ENCODE measurements at regions not wholly inside any gene's neighbourhood (a gene's known extent, or its start where the extent isn't known, plus 50 kb on each side); places are given as distances from the start of the nearest gene placed in this dataset.

DNA sequence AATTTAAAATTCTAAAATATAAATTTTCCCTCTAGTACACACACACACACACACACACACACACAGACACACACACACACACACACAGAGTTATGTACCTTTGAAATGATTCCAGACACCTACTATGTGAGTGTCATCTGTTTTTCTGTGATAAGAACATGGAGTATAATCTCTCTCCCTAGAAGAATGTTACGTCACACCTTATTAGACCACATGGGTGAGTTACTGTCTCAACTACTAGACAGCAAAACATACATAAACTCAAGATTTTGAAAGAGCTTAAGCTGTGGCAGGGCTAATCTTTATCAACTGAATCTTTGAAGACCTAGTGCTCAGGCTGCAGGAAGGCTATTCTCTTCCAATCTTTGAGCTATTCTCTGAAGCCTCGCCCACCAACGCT is 385.9 kb upstream of the BCHE start:
- Histone ChIP-seq H3K36me3 (ENCODE audit: control insufficient read depth, insufficient read depth, low read length) (no peaks in the 10 kb centered on the region), H3K4me1 (ENCODE audit: control insufficient read depth, insufficient read depth, low read length) (no peaks in the 10 kb centered on the region), H3K9ac (ENCODE audit: low read depth, low read length) (no peak overlapping the region)

GRCh38 chr3:166211451-166211850 is 374.2 kb upstream of the BCHE start:
- no peaks in the 10 kb centered on the region for H3K9me3 ChIP-seq (ENCODE audit: control insufficient read depth, insufficient read depth, low read length)
- no peak overlapping the region for H3K9ac ChIP-seq (ENCODE audit: low read depth, low read length)
- H3K4me3 ChIP-seq (ENCODE audit: low read depth, low read length) = no peak overlapping the region
- no peaks in the 10 kb centered on the region for H3K4me1 ChIP-seq (ENCODE audit: control insufficient read depth, insufficient read depth, low read length)
- H3K27me3 ChIP-seq (ENCODE audit: control insufficient read depth, insufficient read depth, low read length) = no peaks in the 10 kb centered on the region
- H3K36me3 ChIP-seq (ENCODE audit: control insufficient read depth, insufficient read depth, low read length) = no peaks in the 10 kb centered on the region

More for the DNA sequence above, 385.9 kb upstream of the BCHE start:
- no peak overlapping the region for H3K4me3 ChIP-seq (ENCODE audit: low read depth, low read length)
- H3K27me3 ChIP-seq (ENCODE audit: control insufficient read depth, insufficient read depth, low read length) = no peaks in the 10 kb centered on the region
- no peaks in the 10 kb centered on the region for H3K9me3 ChIP-seq (ENCODE audit: control insufficient read depth, insufficient read depth, low read length)

GRCh38 chr3:166209701-166210100 is 372.5 kb upstream of the BCHE start:
- no peak overlapping the region for H3K9ac ChIP-seq (ENCODE audit: low read depth, low read length)
- H3K4me3 ChIP-seq (ENCODE audit: low read depth, low read length) = no peak overlapping the region
- no peaks in the 10 kb centered on the region for H3K9me3 ChIP-seq (ENCODE audit: control insufficient read depth, insufficient read depth, low read length)
- no peaks in the 10 kb centered on the region for H3K4me1 ChIP-seq (ENCODE audit: control insufficient read depth, insufficient read depth, low read length)
- no peaks in the 10 kb centered on the region for H3K36me3 ChIP-seq (ENCODE audit: control insufficient read depth, insufficient read depth, low read length)
- H3K27me3 ChIP-seq (ENCODE audit: control insufficient read depth, insufficient read depth, low read length) = no peaks in the 10 kb centered on the region

DNA sequence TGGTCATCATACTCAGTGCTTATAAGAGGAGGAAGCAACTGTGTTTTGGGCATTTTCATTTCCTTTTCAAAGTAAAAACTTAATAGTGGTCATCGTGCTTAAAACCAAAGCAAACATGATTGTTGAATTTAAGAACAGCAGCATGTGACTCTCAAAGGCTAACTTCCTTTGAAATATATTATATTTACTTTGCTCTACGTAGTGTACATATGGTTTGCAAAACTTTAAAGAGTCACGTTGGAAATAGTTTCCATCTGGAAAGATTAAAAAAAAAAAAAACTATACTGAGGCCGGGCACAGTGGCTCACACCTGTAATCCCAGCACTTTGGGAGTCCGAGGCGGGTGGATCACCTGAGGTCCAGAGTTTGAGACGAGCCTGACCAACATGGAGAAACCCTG is 367.9 kb upstream of the BCHE start:
- Histone ChIP-seq H3K4me1 (ENCODE audit: control insufficient read depth, insufficient read depth, low read length) (no peaks in the 10 kb centered on the region), H3K27me3 (ENCODE audit: control insufficient read depth, insufficient read depth, low read length) (no peaks in the 10 kb centered on the region), H3K9ac (ENCODE audit: low read depth, low read length) (no peak overlapping the region), H3K4me3 (ENCODE audit: low read depth, low read length) (no peak overlapping the region), H3K9me3 (ENCODE audit: control insufficient read depth, insufficient read depth, low read length) (no peaks in the 10 kb centered on the region), H3K36me3 (ENCODE audit: control insufficient read depth, insufficient read depth, low read length) (no peaks in the 10 kb centered on the region)

- Histone ChIP-seq H3K9me3 (ENCODE audit: control insufficient read depth, insufficient read depth, low read length) (no peaks in the 10 kb centered on the region), H3K27me3 (ENCODE audit: control insufficient read depth, insufficient read depth, low read length) (no peaks in the 10 kb centered on the region), H3K4me3 (ENCODE audit: low read depth, low read length) (no peak overlapping the region), H3K4me1 (ENCODE audit: control insufficient read depth, insufficient read depth, low read length) (no peaks in the 10 kb centered on the region), H3K9ac (ENCODE audit: low read depth, low read length) (no peak overlapping the region), H3K36me3 (ENCODE audit: control insufficient read depth, insufficient read depth, low read length) (no peaks in the 10 kb centered on the region)
These were observed 364.3 kb upstream of the BCHE start for GRCh38 chr3:166201476-166201875.

GRCh38 chr3:166199491-166199890 is 362.3 kb upstream of the BCHE start:
- Histone ChIP-seq H3K4me3 (ENCODE audit: low read depth, low read length) (no peak overlapping the region), H3K27me3 (ENCODE audit: control insufficient read depth, insufficient read depth, low read length) (no peaks in the 10 kb centered on the region), H3K4me1 (ENCODE audit: control insufficient read depth, insufficient read depth, low read length) (no peaks in the 10 kb centered on the region), H3K9ac (ENCODE audit: low read depth, low read length) (no peak overlapping the region), H3K9me3 (ENCODE audit: control insufficient read depth, insufficient read depth, low read length) (no peaks in the 10 kb centered on the region), H3K36me3 (ENCODE audit: control insufficient read depth, insufficient read depth, low read length) (no peaks in the 10 kb centered on the region)

- no peaks in the 10 kb centered on the region for H3K9me3 ChIP-seq (ENCODE audit: control insufficient read depth, insufficient read depth, low read length)
- no peak overlapping the region for H3K9ac ChIP-seq (ENCODE audit: low read depth, low read length)
- H3K4me3 ChIP-seq (ENCODE audit: low read depth, low read length) = no peak overlapping the region
- no peaks in the 10 kb centered on the region for H3K4me1 ChIP-seq (ENCODE audit: control insufficient read depth, insufficient read depth, low read length)
- H3K36me3 ChIP-seq (ENCODE audit: control insufficient read depth, insufficient read depth, low read length) = no peaks in the 10 kb centered on the region
- no peaks in the 10 kb centered on the region for H3K27me3 ChIP-seq (ENCODE audit: control insufficient read depth, insufficient read depth, low read length)
These were observed 358.6 kb upstream of the BCHE start for GRCh38 chr3:166195808-166196207.

DNA sequence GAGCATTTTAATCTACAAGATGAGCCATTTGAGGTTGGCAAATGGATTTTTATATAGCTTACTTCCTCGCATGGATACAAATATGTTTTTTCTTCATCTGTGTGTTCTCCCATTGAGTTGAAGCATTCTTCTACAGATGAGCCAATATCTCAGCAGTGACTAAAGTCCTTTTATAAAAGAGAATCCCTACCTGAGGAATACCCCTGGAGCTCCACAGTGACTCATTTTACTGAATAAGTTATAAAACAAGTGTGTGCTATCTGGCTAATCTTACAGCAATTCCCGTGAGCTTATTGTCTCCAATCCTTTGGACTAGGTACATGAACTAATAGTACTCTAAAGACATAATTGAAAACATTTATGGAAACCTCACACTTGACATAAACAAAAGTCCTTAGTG is 354.2 kb upstream of the BCHE start:
- Histone ChIP-seq H3K9ac (ENCODE audit: low read depth, low read length) (no peak overlapping the region), H3K27me3 (ENCODE audit: control insufficient read depth, insufficient read depth, low read length) (no peaks in the 10 kb centered on the region), H3K36me3 (ENCODE audit: control insufficient read depth, insufficient read depth, low read length) (no peaks in the 10 kb centered on the region), H3K4me3 (ENCODE audit: low read depth, low read length) (no peak overlapping the region), H3K4me1 (ENCODE audit: control insufficient read depth, insufficient read depth, low read length) (peaks cover 3% of the 10 kb centered on the region), H3K9me3 (ENCODE audit: control insufficient read depth, insufficient read depth, low read length) (no peaks in the 10 kb centered on the region)

DNA sequence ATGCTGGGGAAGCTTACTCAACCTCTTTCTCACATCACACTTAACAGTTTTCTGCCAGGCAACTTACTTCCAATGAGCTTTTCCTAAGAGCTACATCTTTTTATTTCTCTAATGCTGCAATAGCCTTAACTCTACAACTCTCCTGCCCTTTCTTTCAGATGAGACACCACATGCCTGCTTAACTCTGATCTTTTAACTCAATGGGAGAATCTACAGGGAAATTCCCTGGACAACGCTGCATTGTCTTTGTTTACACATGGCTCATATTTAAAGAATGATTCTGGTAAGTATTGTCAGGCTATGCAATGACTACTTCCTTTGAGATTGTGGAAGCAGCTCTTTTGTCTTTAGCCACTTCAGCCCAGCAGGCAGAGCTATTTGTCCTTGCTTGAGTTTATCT is 353.1 kb upstream of the BCHE start:
- Histone ChIP-seq H3K4me3 (ENCODE audit: low read depth, low read length) (no peak overlapping the region), H3K27me3 (ENCODE audit: control insufficient read depth, insufficient read depth, low read length) (no peaks in the 10 kb centered on the region), H3K4me1 (ENCODE audit: control insufficient read depth, insufficient read depth, low read length) (peaks cover 3% of the 10 kb centered on the region), H3K36me3 (ENCODE audit: control insufficient read depth, insufficient read depth, low read length) (no peaks in the 10 kb centered on the region), H3K9me3 (ENCODE audit: control insufficient read depth, insufficient read depth, low read length) (no peaks in the 10 kb centered on the region), H3K9ac (ENCODE audit: low read depth, low read length) (no peak overlapping the region)

- Histone ChIP-seq H3K9ac (ENCODE audit: low read depth, low read length) (no peak overlapping the region), H3K9me3 (ENCODE audit: control insufficient read depth, insufficient read depth, low read length) (no peaks in the 10 kb centered on the region), H3K4me1 (ENCODE audit: control insufficient read depth, insufficient read depth, low read length) (peaks cover 3% of the 10 kb centered on the region), H3K27me3 (ENCODE audit: control insufficient read depth, insufficient read depth, low read length) (no peaks in the 10 kb centered on the region), H3K36me3 (ENCODE audit: control insufficient read depth, insufficient read depth, low read length) (no peaks in the 10 kb centered on the region), H3K4me3 (ENCODE audit: low read depth, low read length) (no peak overlapping the region)
These were observed 350.0 kb upstream of the BCHE start for GRCh38 chr3:166187237-166187636.

DNA sequence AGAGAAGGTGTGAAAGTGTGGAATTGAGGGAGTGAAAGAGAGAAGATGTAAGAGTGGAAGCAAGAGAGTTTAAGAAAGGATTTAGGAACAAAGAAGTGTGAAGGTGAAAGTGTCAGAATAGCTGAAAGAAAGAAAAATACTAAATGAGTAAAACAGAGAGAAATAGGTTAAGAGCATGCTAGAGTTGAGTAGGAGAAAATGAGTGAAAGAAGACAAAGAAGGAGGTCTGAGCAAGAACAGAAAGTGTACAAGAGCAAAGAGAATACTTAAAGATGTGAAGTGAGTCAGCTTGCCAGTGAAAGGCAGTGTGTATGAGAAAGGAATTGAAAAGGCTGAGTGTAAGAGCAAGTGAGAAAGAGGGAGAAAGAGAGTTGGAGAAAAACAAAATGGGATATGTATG is 348.8 kb upstream of the BCHE start:
- Histone ChIP-seq H3K4me1 (ENCODE audit: control insufficient read depth, insufficient read depth, low read length) (peaks cover 3% of the 10 kb centered on the region), H3K4me3 (ENCODE audit: low read depth, low read length) (no peak overlapping the region), H3K36me3 (ENCODE audit: control insufficient read depth, insufficient read depth, low read length) (no peaks in the 10 kb centered on the region), H3K9me3 (ENCODE audit: control insufficient read depth, insufficient read depth, low read length) (no peaks in the 10 kb centered on the region), H3K9ac (ENCODE audit: low read depth, low read length) (no peak overlapping the region), H3K27me3 (ENCODE audit: control insufficient read depth, insufficient read depth, low read length) (no peaks in the 10 kb centered on the region)

DNA sequence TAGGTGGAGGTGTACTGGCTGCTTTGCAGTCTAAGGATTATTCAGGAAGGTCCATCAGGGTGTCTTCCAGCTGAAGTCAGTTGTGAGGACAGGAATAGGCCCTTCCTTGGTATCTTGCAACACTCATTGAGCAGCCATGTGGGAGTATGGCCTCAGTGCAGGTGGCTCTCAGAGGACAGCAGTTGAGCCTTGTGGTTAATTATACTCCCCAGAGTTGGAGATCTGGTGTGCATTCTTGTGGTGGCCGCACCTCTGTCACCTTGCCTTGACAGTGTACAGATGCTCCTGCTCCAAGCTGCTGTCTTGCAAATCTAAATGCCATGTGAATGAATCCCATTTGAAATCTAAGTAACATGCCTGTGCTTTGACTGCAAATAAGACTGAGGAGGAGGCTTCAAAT is 339.9 kb upstream of the BCHE start:
- Histone ChIP-seq H3K27me3 (ENCODE audit: control insufficient read depth, insufficient read depth, low read length) (no peaks in the 10 kb centered on the region), H3K9ac (ENCODE audit: low read depth, low read length) (no peak overlapping the region), H3K4me1 (ENCODE audit: control insufficient read depth, insufficient read depth, low read length) (no peaks in the 10 kb centered on the region), H3K4me3 (ENCODE audit: low read depth, low read length) (no peak overlapping the region), H3K9me3 (ENCODE audit: control insufficient read depth, insufficient read depth, low read length) (no peaks in the 10 kb centered on the region), H3K36me3 (ENCODE audit: control insufficient read depth, insufficient read depth, low read length) (no peaks in the 10 kb centered on the region)

DNA sequence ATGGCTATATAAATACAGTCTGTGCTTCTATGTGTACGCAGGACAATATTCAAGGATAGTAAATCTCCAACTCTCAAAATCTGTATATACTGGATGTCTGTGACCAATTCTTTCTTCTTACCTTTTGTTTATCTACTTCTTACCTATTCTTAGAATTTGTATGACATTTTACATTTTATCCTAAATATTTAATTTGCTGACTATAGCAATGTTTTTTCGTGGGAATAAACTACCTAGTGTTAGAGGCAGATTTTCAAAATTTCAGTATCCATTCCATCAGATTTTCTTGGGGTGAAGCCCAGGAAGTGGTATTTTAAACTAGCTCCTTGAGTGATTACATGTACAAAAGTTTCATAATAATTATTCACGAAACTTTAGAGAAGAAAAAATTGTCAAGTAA is 334.5 kb upstream of the BCHE start:
- Histone ChIP-seq H3K9ac (ENCODE audit: low read depth, low read length) (no peak overlapping the region), H3K4me1 (ENCODE audit: control insufficient read depth, insufficient read depth, low read length) (no peaks in the 10 kb centered on the region)

More for the DNA sequence above, 334.5 kb upstream of the BCHE start:
- H3K9me3 ChIP-seq (ENCODE audit: control insufficient read depth, insufficient read depth, low read length) = no peaks in the 10 kb centered on the region
- H3K4me3 ChIP-seq (ENCODE audit: low read depth, low read length) = no peak overlapping the region
- H3K27me3 ChIP-seq (ENCODE audit: control insufficient read depth, insufficient read depth, low read length) = no peaks in the 10 kb centered on the region
- no peaks in the 10 kb centered on the region for H3K36me3 ChIP-seq (ENCODE audit: control insufficient read depth, insufficient read depth, low read length)
